ENCODE measurements at regions not wholly inside any gene's neighbourhood (a gene's known extent, or its start where the extent isn't known, plus 50 kb on each side); places are given as distances from the start of the nearest gene placed in this dataset.

- TF ChIP-seq CTCF (IDR thresholded peaks at IDR 0.05 in 2 of 3, conservative IDR thresholded peaks at IDR 0.05 in 1 of 3; ENCODE audit: borderline replicate concordance in 1 of 3, insufficient read depth in 1 of 3, low read depth in 2 of 3, low read length in 2 of 3) = no peak
- no peak for TF ChIP-seq TCF7L2 (IDR thresholded peaks at IDR 0.05; ENCODE audit: borderline replicate concordance, extremely low read depth, insufficient read depth, insufficient read length)
- TF ChIP-seq POLR2A (IDR thresholded peaks at IDR 0.05; ENCODE audit: borderline replicate concordance, extremely low read depth, insufficient read depth, insufficient read length) = no peak
- no peak for TF ChIP-seq EZH2 (IDR thresholded peaks at IDR 0.05)
Observed at GRCh38 chr4:177557416-177557815, 115.2 kb upstream of the AGA start.

Measured in HCT116 (cell line).